Lower leg skin (tissue), 4 donors: ENCODE measurements at regions not wholly inside any gene's neighbourhood (a gene's known extent, or its start where the extent isn't known, plus 50 kb on each side); places are given as distances from the start of the nearest gene placed in this dataset.

Experiments used
- DNase-seq, 2 donors: peaks; one replicate each; pipeline ENCODE4 v3.0.0-alpha.2; 2019; ENCODE audit warnings: low spot score in 2 of 2
- H3K4me3 ChIP-seq: fragments of 200-600 bp; sonication (generic); 2 replicates; pipeline ENCODE4 v1.5.1; 2017; ENCODE audit warnings: mild to moderate bottlenecking, low read depth; ENCODE audit not compliant: poor library complexity, severe bottlenecking
- POLR2A ChIP-seq, 2 donors: fragments of 450-650 bp; IDR thresholded peaks; one replicate each; pipeline ENCODE4 v1.6.1; 2016 to 2017; ENCODE audit warnings: antibody characterized with exemption in 2 of 2, mild to moderate bottlenecking in 1 of 2, moderate library complexity in 1 of 2
- WGBS, 2 donors: methylation state at CpG; one replicate each; pipeline ENCODE4 v1.1.5; 2018; 5-methylcytosine and 5-hydroxymethylcytosine counted together
- intact Hi-C: fragments of 100-400 bp; cut with DNase I; formaldehyde crosslinking; loops from one replicate; pipeline ENCODE4 v1.15.0; 2023; ENCODE audit warnings: low total_unique reads
- TF ChIP-seq, protein P1 (sequence below), 3 donors: fragments of 450-650 bp; IDR thresholded peaks; one replicate each; pipeline ENCODE4 v1.5.1; 2016; ENCODE audit warnings: antibody characterized with exemption in 3 of 3, mild to moderate bottlenecking in 3 of 3, moderate library complexity in 2 of 3

GRCh38 chr2:200254773-200255172 lies 51.7 kb upstream of the SPATS2L start:
- no peak for TF ChIP-seq POLR2A (IDR thresholded peaks at IDR 0.05)
- TF ChIP-seq, protein P1, sequence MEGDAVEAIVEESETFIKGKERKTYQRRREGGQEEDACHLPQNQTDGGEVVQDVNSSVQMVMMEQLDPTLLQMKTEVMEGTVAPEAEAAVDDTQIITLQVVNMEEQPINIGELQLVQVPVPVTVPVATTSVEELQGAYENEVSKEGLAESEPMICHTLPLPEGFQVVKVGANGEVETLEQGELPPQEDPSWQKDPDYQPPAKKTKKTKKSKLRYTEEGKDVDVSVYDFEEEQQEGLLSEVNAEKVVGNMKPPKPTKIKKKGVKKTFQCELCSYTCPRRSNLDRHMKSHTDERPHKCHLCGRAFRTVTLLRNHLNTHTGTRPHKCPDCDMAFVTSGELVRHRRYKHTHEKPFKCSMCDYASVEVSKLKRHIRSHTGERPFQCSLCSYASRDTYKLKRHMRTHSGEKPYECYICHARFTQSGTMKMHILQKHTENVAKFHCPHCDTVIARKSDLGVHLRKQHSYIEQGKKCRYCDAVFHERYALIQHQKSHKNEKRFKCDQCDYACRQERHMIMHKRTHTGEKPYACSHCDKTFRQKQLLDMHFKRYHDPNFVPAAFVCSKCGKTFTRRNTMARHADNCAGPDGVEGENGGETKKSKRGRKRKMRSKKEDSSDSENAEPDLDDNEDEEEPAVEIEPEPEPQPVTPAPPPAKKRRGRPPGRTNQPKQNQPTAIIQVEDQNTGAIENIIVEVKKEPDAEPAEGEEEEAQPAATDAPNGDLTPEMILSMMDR (IDR thresholded peaks at IDR 0.05), result no peak
- no peak overlapping the region for H3K4me3 ChIP-seq
- DNase-seq, result no peak
- 89 to 93% methylated on average over 4 of the region's 4 CpGs for WGBS, 2 donors
- intact Hi-C loops, result no loop called here

DNA sequence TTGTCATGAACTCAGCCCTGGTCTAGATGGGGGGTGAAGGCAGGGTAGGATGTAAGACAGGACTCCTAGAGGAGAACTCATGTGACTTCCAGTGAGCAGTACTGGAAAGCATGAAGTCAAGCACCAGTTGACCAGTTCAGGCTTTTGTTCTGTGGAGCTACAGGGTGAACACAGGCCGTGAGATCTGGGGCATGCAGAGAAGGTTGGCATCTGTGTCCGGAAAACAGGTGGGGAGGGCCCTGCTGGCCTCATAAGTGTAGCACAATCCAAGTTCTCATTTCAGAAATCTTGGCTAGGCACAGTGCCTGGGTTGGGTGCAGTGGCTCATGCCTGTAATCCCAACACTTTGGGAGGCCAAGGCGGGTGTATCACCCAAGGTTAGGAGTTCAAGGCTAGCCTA lies 50.9 kb upstream of the SPATS2L start:
- TF ChIP-seq, protein P1 (IDR thresholded peaks at IDR 0.05), result no peak
- no peak for TF ChIP-seq POLR2A (IDR thresholded peaks at IDR 0.05)
- 81 to 86% methylated on average over 3 of the region's 3 CpGs for WGBS, 2 donors
- no peak for DNase-seq
- intact Hi-C loops, result no loop called here
- no peak overlapping the region for H3K4me3 ChIP-seq
